GM12878 (cell line): ENCODE measurements at regions not wholly inside any gene's neighbourhood (a gene's known extent, or its start where the extent isn't known, plus 50 kb on each side); places are given as distances from the start of the nearest gene placed in this dataset.

ENCODE experiments used
- BMI1 ChIP-seq: fragments of 450-650 bp; IDR thresholded peaks from 2 replicates; pipeline ENCODE4 v1.6.1; 2016; ENCODE audit warnings: mild to moderate bottlenecking, moderate library complexity, borderline replicate concordance
- BRCA1 ChIP-seq: IDR thresholded peaks from 2 replicates; pipeline ENCODE4 v1.6.1; 2011; ENCODE audit warnings: low read depth, low read length, improper control_type of control experiment
- CTCF ChIP-seq, 3 experiments: IDR thresholded peaks in 2 of 3; conservative IDR thresholded peaks in 1 of 3; 2 replicates each; pipeline ENCODE4 v1.5.1; 2011; ENCODE audit warnings: low read depth in 3 of 3, low read length in 3 of 3, mild to moderate bottlenecking in 3 of 3, control low read depth in 2 of 3, moderate library complexity in 2 of 3, inconsistent platforms in 1 of 3, mixed read lengths in 1 of 3; ENCODE audit not compliant: control insufficient read depth in 2 of 3, insufficient read depth in 1 of 3; ENCODE audit errors: extremely low read depth in 1 of 3
- EP300 ChIP-seq, 2 experiments: fragments of 150-350 bp in 1 of 2; IDR thresholded peaks; 2 replicates each; pipeline ENCODE4 v1.6.1; 2011 to 2012; ENCODE audit warnings: low read depth in 2 of 2, low read length in 2 of 2, borderline replicate concordance in 1 of 2, improper control_type of control experiment in 1 of 2, inconsistent platforms in 1 of 2; ENCODE audit not compliant: control insufficient read depth in 1 of 2
- EZH2 ChIP-seq: IDR thresholded peaks from 2 replicates; pipeline ENCODE4 v1.6.1; 2012; ENCODE audit warnings: low read depth, mild to moderate bottlenecking, control low read depth, inconsistent platforms, low read length, borderline replicate concordance; ENCODE audit not compliant: control insufficient read depth
- FOXK2 ChIP-seq: fragments of 450-650 bp; IDR thresholded peaks from 2 replicates; pipeline ENCODE4 v1.6.1; 2017; ENCODE audit warnings: mild to moderate bottlenecking, moderate library complexity
- MAX ChIP-seq: IDR thresholded peaks from 2 replicates; pipeline ENCODE4 v1.6.1; 2012; ENCODE audit warnings: low read depth, low read length, improper control_type of control experiment
- POLR2A ChIP-seq: IDR thresholded peaks from 2 replicates; pipeline ENCODE4 v1.6.1; 2011; ENCODE audit warnings: low read depth, mild to moderate bottlenecking, low read length
- POLR2AphosphoS5 ChIP-seq: IDR thresholded peaks from 2 replicates; pipeline ENCODE4 v1.6.1; 2011; ENCODE audit warnings: mild to moderate bottlenecking, low read length, inconsistent platforms
- RAD21 ChIP-seq: IDR thresholded peaks from 2 replicates; pipeline ENCODE4 v1.6.1; 2011; ENCODE audit warnings: mild to moderate bottlenecking, low read depth, low read length, moderate library complexity; ENCODE audit not compliant: insufficient read depth
- TARDBP ChIP-seq: IDR thresholded peaks from 2 replicates; pipeline ENCODE4 v1.6.1; 2016; ENCODE audit warnings: borderline replicate concordance
- YY1 ChIP-seq: IDR thresholded peaks from 2 replicates; pipeline ENCODE4 v1.6.1; 2011; ENCODE audit warnings: low read depth, mild to moderate bottlenecking, low read length
- ZNF207 ChIP-seq: fragments of 450-650 bp; IDR thresholded peaks from 2 replicates; pipeline ENCODE4 v1.6.1; 2014; ENCODE audit warnings: antibody characterized with exemption, mild to moderate bottlenecking, borderline replicate concordance
- ZNF384 ChIP-seq: IDR thresholded peaks from 2 replicates; pipeline ENCODE4 v1.6.1; 2012; ENCODE audit warnings: low read depth, mild to moderate bottlenecking, low read length, improper control_type of control experiment, borderline replicate concordance

- TF ChIP-seq CTCF (IDR thresholded peaks at IDR 0.05 in 2 of 3, conservative IDR thresholded peaks at IDR 0.05 in 1 of 3; ENCODE audit: control insufficient read depth in 2 of 3, extremely low read depth in 1 of 3, insufficient read depth in 1 of 3, low read depth in 3 of 3, low read length in 3 of 3) (no peak), TARDBP (no peak), FOXK2 (no peak), POLR2A (no peak), POLR2AphosphoS5 (no peak), EZH2 (no peak), ZNF384 (no peak), MAX (no peak), BRCA1 (no peak), EP300 (IDR thresholded peaks at IDR 0.05; ENCODE audit: borderline replicate concordance in 1 of 2, control insufficient read depth in 1 of 2, low read depth in 2 of 2, low read length in 2 of 2) (no peak), RAD21 (no peak), BMI1 (no peak), YY1 (no peak), ZNF207 (no peak)
These were observed 594.6 kb downstream of the EFNB2 start for GRCh38 chr13:105940882-105941281.
